SK-N-SH (cell line): ENCODE measurements at regions not wholly inside any gene's neighbourhood (a gene's known extent, or its start where the extent isn't known, plus 50 kb on each side); places are given as distances from the start of the nearest gene placed in this dataset.
A peak's percentile ranks its signal among the peaks of the same experiment; 100 is the strongest.

Experiments
- CTCF ChIA-PET: fragments of 300-600, 350-600 bp; formaldehyde crosslinking; extraction: SDS; loops from one replicate; lab custom pipeline; 2021; lab: Yijun Ruan, JAX
- POLR2A ChIA-PET: fragments of 350-600 bp; sonication (Branson Sonifier 250); formaldehyde crosslinking; extraction: SDS; loops from one replicate; lab custom pipeline; 2020; ENCODE audit warnings: antibody characterized with exemption, inconsistent platforms; lab: Yijun Ruan, JAX
- DNase-seq: peaks from one replicate; pipeline ENCODE4 v3.0.0; 2012
- H2AFZ ChIP-seq: fragments of 200-600 bp; sonication (generic); 2 replicates; pipeline ENCODE4 v1.8.1; 2016; ENCODE audit warnings: antibody characterized with exemption, mild to moderate bottlenecking, low read depth
- H3F3A ChIP-seq: fragments of 200-600 bp; sonication (generic); replicated peaks from 2 replicates; pipeline ENCODE3; 2016; ENCODE audit warnings: antibody characterized with exemption, mild to moderate bottlenecking; ENCODE audit not compliant: insufficient read depth
- H3K27ac ChIP-seq, 2 experiments: fragments of 200-500 bp in 1 of 2; fragments of 200-600 bp in 1 of 2; sonication (Bioruptor generic) in 1 of 2; sonication (generic), shearing (Covaris generic) in 1 of 2; 2 replicates each; pipeline versions ENCODE4 v1.5.1 to v1.6.1; 2014 to 2016; ENCODE audit warnings: low read depth in 2 of 2, inconsistent platforms in 1 of 2, low read length in 1 of 2, mild to moderate bottlenecking in 1 of 2, mixed read lengths in 1 of 2
- H3K27me3 ChIP-seq: fragments of 200-600 bp; sonication (generic), shearing (Covaris generic); 2 replicates; pipeline ENCODE4 v1.6.1; 2016; ENCODE audit warnings: mixed run types; ENCODE audit not compliant: insufficient read depth
- H3K36me3 ChIP-seq, 2 experiments: fragments of 200-500 bp in 1 of 2; fragments of 200-600 bp in 1 of 2; sonication (Bioruptor generic) in 1 of 2; sonication (generic) in 1 of 2; replicated peaks in 1 of 2; 2 replicates each; pipeline versions ENCODE3 to v1.5.1; 2014 to 2016; ENCODE audit warnings: low read length in 1 of 2, mild to moderate bottlenecking in 1 of 2; ENCODE audit not compliant: insufficient read depth in 2 of 2, control insufficient read depth in 1 of 2
- H3K4me1 ChIP-seq, 2 experiments: fragments of 200-500 bp in 1 of 2; fragments of 200-600 bp in 1 of 2; sonication (Bioruptor generic) in 1 of 2; sonication (generic), shearing (Covaris generic) in 1 of 2; 2 replicates each; pipeline versions ENCODE4 v1.5.1 to v1.6.1; 2014 to 2016; ENCODE audit warnings: low read depth in 1 of 2, low read length in 1 of 2, mixed run types in 1 of 2; ENCODE audit not compliant: insufficient read depth in 2 of 2, control insufficient read depth in 1 of 2
- H3K4me2 ChIP-seq: fragments of 200-600 bp; sonication (generic), shearing (Covaris generic); 2 replicates; pipeline ENCODE4 v1.6.1; 2017; ENCODE audit warnings: mixed run types
- H3K4me3 ChIP-seq, 2 experiments: fragments of 200-500 bp in 1 of 2; fragments of 200-600 bp in 1 of 2; sonication (Bioruptor generic) in 1 of 2; sonication (generic), shearing (Covaris generic) in 1 of 2; 2 replicates each; pipeline versions ENCODE4 v1.5.1 to v1.8.1; 2014 to 2016; ENCODE audit warnings: low read depth in 2 of 2, inconsistent platforms in 1 of 2, low read length in 1 of 2, mild to moderate bottlenecking in 1 of 2, mixed read lengths in 1 of 2, moderate library complexity in 1 of 2
- H3K79me2 ChIP-seq: fragments of 200-600 bp; sonication (generic); 2 replicates; pipeline ENCODE4 v1.8.1; 2017; ENCODE audit warnings: mild to moderate bottlenecking; ENCODE audit not compliant: insufficient read depth
- H3K9ac ChIP-seq: fragments of 200-600 bp; sonication (generic); 2 replicates; pipeline ENCODE4 v1.6.1; 2017; ENCODE audit warnings: mixed run types
- H3K9me2 ChIP-seq: fragments of 200-600 bp; sonication (generic); 2 replicates; pipeline ENCODE4 v1.6.1; 2017; ENCODE audit warnings: mixed run types
- H3K9me3 ChIP-seq: fragments of 200-600 bp; sonication (generic); 2 replicates; pipeline ENCODE4 v1.6.1; 2017; ENCODE audit warnings: mixed run types, mild to moderate bottlenecking, moderate library complexity
- H4K20me1 ChIP-seq: fragments of 200-600 bp; sonication (generic); 2 replicates; pipeline ENCODE4 v1.6.1; 2017; ENCODE audit warnings: mild to moderate bottlenecking, mixed run types; ENCODE audit not compliant: insufficient read depth
- CHD2 ChIP-seq: fragments of 150-350 bp; IDR thresholded peaks from 2 replicates; pipeline ENCODE4 v1.6.1; 2018; ENCODE audit warnings: low read length; ENCODE audit not compliant: partially characterized antibody
- ELF1 ChIP-seq: IDR thresholded peaks from 2 replicates; pipeline ENCODE4 v1.4.0; 2012
- FOSL2 ChIP-seq: IDR thresholded peaks from 2 replicates; pipeline ENCODE4 v1.4.0; 2012; ENCODE audit warnings: low read depth, mild to moderate bottlenecking, moderate library complexity, borderline replicate concordance
- JUND ChIP-seq: IDR thresholded peaks from 2 replicates; pipeline ENCODE4 v1.4.0; 2012
- MEF2A ChIP-seq: IDR thresholded peaks from 2 replicates; pipeline ENCODE4 v1.4.0; 2012; ENCODE audit warnings: low read depth, borderline replicate concordance
- NRF1 ChIP-seq: IDR thresholded peaks from 2 replicates; pipeline ENCODE4 v1.6.1; 2012; ENCODE audit warnings: low read depth, mild to moderate bottlenecking, low read length
- POLR2AphosphoS5 ChIP-seq: IDR thresholded peaks from 2 replicates; pipeline ENCODE4 v1.6.1; 2012; ENCODE audit warnings: low read depth, low read length
- RAD21 ChIP-seq: IDR thresholded peaks from 2 replicates; pipeline ENCODE4 v1.6.1; 2012; ENCODE audit warnings: mild to moderate bottlenecking, low read length
- REST ChIP-seq: IDR thresholded peaks from 2 replicates; pipeline ENCODE4 v1.6.1; 2012; ENCODE audit warnings: mild to moderate bottlenecking, low read depth, low read length, moderate library complexity
- SIN3A ChIP-seq: IDR thresholded peaks from 2 replicates; pipeline ENCODE4 v1.6.1; 2012; ENCODE audit warnings: low read depth, mild to moderate bottlenecking, low read length, moderate library complexity, borderline replicate concordance
- SMC3 ChIP-seq: IDR thresholded peaks from 2 replicates; pipeline ENCODE4 v1.6.1; 2012; ENCODE audit warnings: low read depth, low read length, improper control_type of control experiment
- TEAD4 ChIP-seq: IDR thresholded peaks from 2 replicates; pipeline ENCODE4 v1.4.0; 2012; ENCODE audit warnings: mild to moderate bottlenecking, borderline replicate concordance; ENCODE audit not compliant: insufficient read depth
- USF1 ChIP-seq: IDR thresholded peaks from 2 replicates; pipeline ENCODE4 v1.4.0; 2012; ENCODE audit warnings: low read depth, borderline replicate concordance
- YY1 ChIP-seq: IDR thresholded peaks from 2 replicates; pipeline ENCODE4 v1.4.0; 2012; ENCODE audit warnings: low read depth, mild to moderate bottlenecking
- WGBS: methylation state at CpG from one replicate; pipeline ENCODE4 v1.1.6; 2017; ENCODE audit warnings: low lambda C conversion rate; 5-methylcytosine and 5-hydroxymethylcytosine counted together

GRCh38 chr7:156192921-156193320 is 380.7 kb upstream of the SHH start:
- no peak overlapping the region for H3K4me2 ChIP-seq
- H3K9me2 ChIP-seq: no peaks in the 10 kb centered on the region
- DNase-seq: no peak
- ChIA-PET POLR2A (no interaction called here), CTCF (interaction anchor here (0.7 to 1.9 kb wide), 2 partner anchors 9 to 16 kb away, joined by 3 to 6 read pairs; no protein-coding TSS in a partner anchor)
- WGBS: 4% methylated on average over 4 of the region's 4 CpGs
- H4K20me1 ChIP-seq: no peaks in the 10 kb centered on the region
- no peaks in the 10 kb centered on the region for H3K79me2 ChIP-seq
- no peaks in the 10 kb centered on the region for H3K9me3 ChIP-seq
- H3F3A ChIP-seq: no peaks in the 10 kb centered on the region
- no peak overlapping the region for H3K4me3 ChIP-seq
- no peak for TF ChIP-seq ELF1
- TF ChIP-seq REST: no peak
- TF ChIP-seq FOSL2: peak; percentile 17; the same call in 1 of the 2 replicates
- no peak overlapping the region for H3K9ac ChIP-seq
- H3K36me3 ChIP-seq: no peaks in the 10 kb centered on the region
- H3K27me3 ChIP-seq: peaks cover 59% of the 10 kb centered on the region
- H2AFZ ChIP-seq: no peak overlapping the region
- no peak overlapping the region for H3K27ac ChIP-seq
- H3K4me1 ChIP-seq: no peaks in the 10 kb centered on the region

- no peak overlapping the region for H3K9ac ChIP-seq
- CTCF ChIA-PET: interaction anchor here (1.9 kb wide), 1 partner anchor 11 kb away, joined by 6 read pairs; no protein-coding TSS in a partner anchor
- no peaks in the 10 kb centered on the region for H3K4me1 ChIP-seq
- H3K27me3 ChIP-seq: peaks cover 41% of the 10 kb centered on the region
- H2AFZ ChIP-seq: no peak overlapping the region
- H3F3A ChIP-seq: no peaks in the 10 kb centered on the region
- no peak for DNase-seq
- no peak overlapping the region for H3K27ac ChIP-seq
- no peaks in the 10 kb centered on the region for H3K9me3 ChIP-seq
- POLR2A ChIA-PET: no interaction called here
- WGBS: 10% methylated on average over 4 of the region's 4 CpGs
- no peaks in the 10 kb centered on the region for H3K9me2 ChIP-seq
- no peaks in the 10 kb centered on the region for H4K20me1 ChIP-seq
- H3K4me3 ChIP-seq: no peak overlapping the region
- H3K4me2 ChIP-seq: no peak overlapping the region
- no peaks in the 10 kb centered on the region for H3K79me2 ChIP-seq
- H3K36me3 ChIP-seq: no peaks in the 10 kb centered on the region
- TF ChIP-seq MEF2A (no peak), USF1 (no peak), TEAD4 (no peak), CHD2 (no peak), JUND (no peak), FOSL2 (no peak), YY1 (no peak), REST (no peak), SIN3A (no peak), POLR2AphosphoS5 (no peak), RAD21 (no peak), NRF1 (no peak), ELF1 (no peak), SMC3 (no peak)
These were observed 378.8 kb upstream of the SHH start for GRCh38 chr7:156191090-156191489.
